GM21515 (cell line): ENCODE measurements at regions not wholly inside any gene's neighbourhood (a gene's known extent, or its start where the extent isn't known, plus 50 kb on each side); places are given as distances from the start of the nearest gene placed in this dataset.

Experiments used
- ATAC-seq: cut with Tn5 transposase; IDR thresholded peaks from one replicate; pipeline ENCODE4 v1.9.1; 2021; ENCODE audit not compliant: unreplicated experiment

GRCh38 chr12:114975640-114976310, 291.8 kb upstream of the TBX3 start:
- no peak for ATAC-seq

- no peak for ATAC-seq
Observed at GRCh38 chr12:114974826-114975639, 291.1 kb upstream of the TBX3 start.

- no peak for ATAC-seq
Observed at GRCh38 chr12:114974333-114974732, 290.4 kb upstream of the TBX3 start.

- ATAC-seq: no peak
Observed at GRCh38 chr12:114968727-114969126, 284.8 kb upstream of the TBX3 start.

DNA sequence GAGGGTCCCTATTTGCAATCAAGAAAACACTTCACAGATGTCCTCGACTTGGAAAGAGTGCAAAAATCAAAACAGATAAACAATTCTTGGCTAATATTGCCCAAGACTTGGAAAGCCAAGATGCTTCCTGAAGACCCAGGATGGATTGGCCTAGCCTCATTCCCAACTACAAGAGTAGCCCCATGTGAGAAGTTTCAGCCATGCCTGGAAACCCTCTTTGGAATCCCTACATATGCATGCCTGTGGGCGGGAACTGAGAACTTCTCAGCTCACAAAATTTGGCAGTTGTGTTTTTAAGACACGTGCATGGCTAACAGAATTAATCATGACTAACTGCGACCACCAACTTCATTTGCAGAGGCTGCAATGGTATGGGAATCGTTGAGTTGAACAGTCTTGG, 283.2 kb upstream of the TBX3 start:
- ATAC-seq: no peak

- no peak for ATAC-seq
Observed at GRCh38 chr12:114964841-114965240, 280.9 kb upstream of the TBX3 start.

DNA sequence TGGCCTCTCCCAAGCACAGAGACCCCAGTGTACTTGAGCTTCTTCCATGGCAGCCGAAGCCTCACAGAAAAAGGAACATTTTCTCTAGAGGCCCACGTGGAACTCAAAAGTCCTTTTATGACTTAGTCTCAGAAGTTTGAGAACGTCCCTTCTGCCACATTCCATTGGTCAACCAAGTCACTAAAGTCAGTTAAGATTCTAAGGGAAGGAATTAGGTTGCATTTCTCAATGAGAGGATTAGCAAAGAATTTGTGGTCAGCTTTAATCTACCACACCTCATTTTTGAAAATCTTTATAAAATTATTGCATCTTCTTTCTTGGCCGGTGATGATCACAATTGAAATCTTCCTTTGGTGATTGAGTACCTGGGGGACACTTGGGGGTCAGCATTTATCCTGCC, 279.9 kb upstream of the TBX3 start:
- ATAC-seq: no peak

DNA sequence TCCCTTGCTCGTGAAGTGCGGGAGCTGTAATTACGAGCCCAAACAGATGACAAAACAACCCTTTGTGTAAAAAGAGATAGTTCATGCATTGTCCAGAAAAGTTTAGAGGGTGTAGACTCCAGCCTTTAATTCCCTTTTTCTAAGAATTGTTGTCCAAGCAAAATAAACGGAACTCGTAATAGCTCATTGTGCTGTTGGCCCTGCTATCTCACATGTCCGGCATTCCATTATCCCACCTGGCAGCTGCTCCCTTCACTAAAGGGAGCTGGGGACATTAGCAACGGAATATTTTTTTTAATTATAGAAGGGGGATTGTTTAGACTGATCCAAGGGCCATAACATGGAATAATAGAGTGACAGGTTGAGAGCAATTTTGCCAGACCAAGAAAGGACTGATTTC, 277.5 kb upstream of the TBX3 start:
- ATAC-seq: no peak

DNA sequence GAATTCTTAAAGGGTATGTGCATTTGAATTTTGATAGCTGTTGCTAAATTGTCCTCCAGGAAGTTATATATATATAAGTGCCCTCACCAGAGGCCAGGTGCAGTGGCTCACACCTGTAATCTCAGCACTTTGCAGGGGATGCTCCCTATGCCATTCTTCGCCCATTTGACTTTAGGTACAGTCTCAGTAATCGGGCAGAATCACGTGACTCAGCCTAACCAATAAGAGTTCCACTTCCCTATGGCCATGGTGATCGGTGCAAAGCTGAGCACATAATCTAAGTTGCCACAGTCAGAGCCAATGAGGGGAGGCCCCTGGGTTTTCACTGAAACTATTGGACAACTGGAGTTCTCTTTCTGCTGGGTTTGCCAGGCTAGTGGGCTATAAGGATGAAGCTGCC, 274.6 kb upstream of the TBX3 start:
- no peak for ATAC-seq

- no peak for ATAC-seq
Observed at GRCh38 chr12:114957225-114957624, 273.2 kb upstream of the TBX3 start.

- no peak for ATAC-seq
Observed at GRCh38 chr12:114955414-114956014, 271.5 kb upstream of the TBX3 start.

DNA sequence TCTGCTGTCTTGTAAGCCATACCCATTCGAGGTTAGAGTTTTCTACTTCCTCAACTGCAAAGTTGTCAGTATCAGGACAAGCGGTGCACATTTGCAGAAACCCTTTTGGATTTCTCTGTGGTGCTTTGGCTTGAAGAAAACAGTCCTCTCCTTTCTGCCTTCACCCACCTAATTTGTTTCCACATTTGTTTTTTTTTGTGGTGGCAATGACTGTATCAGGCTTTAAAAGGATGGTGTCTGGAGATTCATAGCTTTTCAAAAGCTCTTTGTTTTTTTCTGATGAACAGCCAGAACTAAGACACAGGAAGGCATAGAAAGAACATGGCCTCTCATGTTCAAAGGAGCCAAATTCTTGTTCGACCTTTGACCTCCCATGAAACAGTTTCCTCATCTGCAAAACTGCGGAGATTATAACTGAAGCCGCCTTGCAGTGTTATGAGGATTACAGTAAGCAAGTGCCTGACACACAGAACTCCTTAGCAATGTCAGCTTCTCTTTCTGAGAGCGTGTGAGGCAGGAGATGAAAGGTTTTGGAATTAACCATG, 270.6 kb upstream of the TBX3 start:
- ATAC-seq: no peak

- no peak for ATAC-seq
Observed at GRCh38 chr12:114952573-114953271, 268.7 kb upstream of the TBX3 start.

- ATAC-seq: no peak
Observed at GRCh38 chr12:114949058-114949820, 265.3 kb upstream of the TBX3 start.

GRCh38 chr12:114945351-114945750, 261.4 kb upstream of the TBX3 start:
- no peak for ATAC-seq

DNA sequence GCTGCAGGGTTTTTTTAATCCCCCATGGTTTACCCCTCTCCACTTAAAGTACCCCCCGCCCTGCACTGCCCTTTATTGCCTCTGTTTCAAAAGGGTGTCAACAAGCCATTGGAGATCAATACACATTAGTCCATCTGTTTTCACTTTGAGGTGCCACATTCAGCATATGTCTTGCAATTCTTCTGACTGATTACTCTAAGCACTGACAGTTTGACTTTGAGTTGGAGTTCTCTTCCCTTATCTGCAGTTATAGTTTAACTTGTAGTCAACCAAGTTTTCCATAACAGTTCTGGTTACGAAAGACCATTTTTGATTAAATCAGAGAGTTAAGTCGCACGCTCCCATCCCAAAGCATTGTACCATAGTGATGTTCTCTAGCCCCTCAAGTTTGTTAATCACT, 260.8 kb upstream of the TBX3 start:
- ATAC-seq: no peak

DNA sequence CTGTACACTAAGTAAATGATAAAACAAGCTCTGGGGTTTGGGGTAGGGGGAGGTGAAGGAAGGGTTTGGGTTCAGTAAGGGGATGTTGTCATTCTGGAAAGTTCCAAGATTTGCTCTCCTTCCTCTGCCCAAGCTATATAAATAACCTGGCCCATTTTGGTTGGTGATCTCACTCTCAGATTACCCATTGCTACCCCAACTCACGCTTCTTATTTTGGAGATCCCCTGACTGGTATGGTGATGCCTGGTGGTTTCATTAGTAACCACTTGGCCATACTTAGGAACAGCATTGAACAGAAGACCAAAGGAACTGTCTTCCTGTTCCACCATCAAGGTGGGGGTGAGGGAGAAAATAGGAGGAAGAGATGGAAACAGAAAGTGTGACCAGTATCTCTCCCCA, 259.6 kb upstream of the TBX3 start:
- ATAC-seq: no peak

- no peak for ATAC-seq
Observed at GRCh38 chr12:114938487-114939210, 254.7 kb upstream of the TBX3 start.

GRCh38 chr12:114936148-114937079, 252.4 kb upstream of the TBX3 start:
- no peak for ATAC-seq
